AG09309 (cell line): ENCODE measurements at regions not wholly inside any gene's neighbourhood (a gene's known extent, or its start where the extent isn't known, plus 50 kb on each side); places are given as distances from the start of the nearest gene placed in this dataset.

Source experiments
- DNase-seq: peaks from one replicate; pipeline ENCODE4 v3.0.0-alpha.2; 2010; ENCODE audit warnings: low read depth
- H3K4me3 ChIP-seq: 2 replicates; pipeline ENCODE4 v1.5.1; 2011; ENCODE audit warnings: mild to moderate bottlenecking, low read depth, low read length, moderate library complexity; ENCODE audit not compliant: control insufficient read depth
- TF ChIP-seq, protein P1 (sequence below): IDR thresholded peaks from 2 replicates; pipeline ENCODE4 v1.5.1; 2011; ENCODE audit warnings: mild to moderate bottlenecking, low read depth, low read length, inconsistent platforms; ENCODE audit not compliant: insufficient read depth, control insufficient read depth; ENCODE audit errors: missing control alignments

DNA sequence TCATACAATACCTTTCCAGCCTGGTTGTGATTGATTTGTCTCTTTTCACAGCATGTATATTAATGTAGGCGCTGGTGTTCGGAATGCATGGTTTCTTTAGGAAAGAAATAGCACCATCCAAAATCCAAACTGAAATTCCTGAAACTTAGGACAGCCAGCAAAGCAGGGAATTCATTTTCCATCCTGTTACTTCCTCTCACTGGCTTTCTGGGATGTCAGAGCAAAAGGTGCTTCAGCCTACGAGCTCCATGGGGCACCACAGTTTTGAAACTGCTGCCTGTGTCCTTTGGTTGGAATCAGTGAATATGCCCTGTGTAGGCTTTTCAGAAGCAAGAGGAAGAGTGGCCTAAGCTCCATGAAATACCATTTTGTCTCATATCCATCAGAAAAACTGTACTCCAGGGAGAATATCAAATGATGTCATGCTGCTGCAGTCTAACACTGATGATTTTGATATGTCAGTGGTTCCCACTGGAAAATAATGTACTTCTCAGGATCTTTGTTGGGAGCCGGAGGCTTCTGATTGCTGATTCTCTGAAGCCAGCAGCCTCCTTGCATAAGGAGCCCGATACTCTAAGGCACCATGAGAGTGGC, 117.8 kb upstream of the SERP2 start:
- no peak overlapping the region for H3K4me3 ChIP-seq
- no peak for DNase-seq
- TF ChIP-seq, protein P1, sequence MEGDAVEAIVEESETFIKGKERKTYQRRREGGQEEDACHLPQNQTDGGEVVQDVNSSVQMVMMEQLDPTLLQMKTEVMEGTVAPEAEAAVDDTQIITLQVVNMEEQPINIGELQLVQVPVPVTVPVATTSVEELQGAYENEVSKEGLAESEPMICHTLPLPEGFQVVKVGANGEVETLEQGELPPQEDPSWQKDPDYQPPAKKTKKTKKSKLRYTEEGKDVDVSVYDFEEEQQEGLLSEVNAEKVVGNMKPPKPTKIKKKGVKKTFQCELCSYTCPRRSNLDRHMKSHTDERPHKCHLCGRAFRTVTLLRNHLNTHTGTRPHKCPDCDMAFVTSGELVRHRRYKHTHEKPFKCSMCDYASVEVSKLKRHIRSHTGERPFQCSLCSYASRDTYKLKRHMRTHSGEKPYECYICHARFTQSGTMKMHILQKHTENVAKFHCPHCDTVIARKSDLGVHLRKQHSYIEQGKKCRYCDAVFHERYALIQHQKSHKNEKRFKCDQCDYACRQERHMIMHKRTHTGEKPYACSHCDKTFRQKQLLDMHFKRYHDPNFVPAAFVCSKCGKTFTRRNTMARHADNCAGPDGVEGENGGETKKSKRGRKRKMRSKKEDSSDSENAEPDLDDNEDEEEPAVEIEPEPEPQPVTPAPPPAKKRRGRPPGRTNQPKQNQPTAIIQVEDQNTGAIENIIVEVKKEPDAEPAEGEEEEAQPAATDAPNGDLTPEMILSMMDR, result no peak

DNA sequence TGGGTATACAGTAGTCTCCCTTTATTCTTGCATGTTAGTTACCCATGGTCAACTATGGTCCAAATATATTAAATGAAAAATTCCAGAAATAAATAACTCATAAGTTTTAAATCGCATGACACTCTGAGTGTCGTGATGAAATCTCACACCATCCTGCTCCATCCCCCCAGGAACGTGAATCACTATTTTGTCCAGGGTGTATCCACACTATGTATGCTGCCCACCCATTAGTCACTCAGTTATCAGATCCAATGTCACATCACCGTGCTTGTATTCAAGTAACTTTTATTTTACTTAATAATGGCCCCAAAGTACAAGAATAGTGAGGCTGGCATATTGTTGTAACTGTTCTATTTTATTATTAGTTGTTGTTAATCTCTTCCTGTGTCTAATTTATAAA, 115.8 kb upstream of the SERP2 start:
- H3K4me3 ChIP-seq, result no peak overlapping the region
- no peak for DNase-seq
- TF ChIP-seq, protein P1, result no peak

DNA sequence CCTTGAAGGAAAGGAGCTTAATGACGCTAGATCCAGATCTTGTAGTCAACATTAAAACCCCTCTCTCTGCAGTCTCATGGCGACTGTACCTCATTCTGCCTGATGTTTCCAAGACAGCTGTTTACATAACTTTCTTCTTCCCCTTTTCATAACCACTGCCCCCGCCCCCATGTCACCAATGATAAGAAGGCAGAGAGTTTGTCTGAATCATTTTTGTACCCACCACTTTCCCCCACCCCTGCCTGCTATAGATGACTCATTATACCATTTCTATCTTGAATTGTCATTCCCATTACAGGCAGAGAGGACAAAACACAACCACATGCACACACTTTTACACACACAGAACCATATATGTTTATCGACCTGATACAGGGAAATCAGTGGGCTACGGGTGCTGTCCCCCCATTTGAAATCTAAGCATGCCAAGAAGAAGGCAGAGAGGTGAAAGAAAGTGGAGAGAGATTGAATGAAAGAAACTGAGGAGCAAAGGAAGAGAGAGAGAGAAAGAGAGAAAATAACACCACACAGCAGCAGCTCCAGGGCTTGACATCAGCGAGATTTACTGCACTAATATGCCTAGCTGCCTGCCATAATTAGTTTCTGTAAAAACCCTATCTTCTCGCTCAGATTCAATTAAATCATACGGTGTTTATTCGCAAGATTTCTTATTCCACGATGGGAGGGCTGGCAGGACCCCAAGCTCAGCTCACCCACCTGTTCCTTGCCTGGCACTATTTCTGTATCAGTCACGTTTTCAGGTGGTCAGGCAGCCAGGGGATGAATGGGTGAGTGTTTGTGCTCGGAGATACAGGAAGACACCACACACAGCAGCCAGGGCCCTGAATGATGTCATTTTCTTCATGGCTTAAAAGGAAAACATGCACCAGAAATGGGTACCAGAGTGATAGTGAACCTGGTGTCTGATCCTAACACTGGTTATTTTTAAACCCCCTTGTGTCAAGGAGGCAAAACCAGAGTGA, 114.3 kb upstream of the SERP2 start:
- H3K4me3 ChIP-seq, result no peak overlapping the region
- TF ChIP-seq, protein P1, result no peak
- DNase-seq, result no peak

DNA sequence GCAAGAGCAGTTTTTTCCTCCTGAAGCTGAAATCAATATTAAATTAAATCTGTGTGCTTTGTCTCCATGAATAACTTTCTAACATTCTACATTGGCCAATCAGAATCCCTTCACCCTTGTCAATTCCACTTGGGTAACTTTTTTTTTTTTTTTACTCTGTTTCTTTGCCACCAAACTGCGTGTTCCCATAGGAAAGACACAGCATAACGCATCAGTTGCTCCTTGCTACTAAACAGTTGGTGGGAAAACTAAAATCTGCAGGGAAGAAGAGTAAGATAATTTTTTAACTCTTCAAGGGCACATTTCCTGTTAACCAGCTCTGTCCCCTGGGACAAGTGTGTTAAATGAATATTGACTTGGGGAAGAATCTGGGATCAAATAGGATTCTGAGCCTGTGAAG, 113.3 kb upstream of the SERP2 start:
- TF ChIP-seq, protein P1, result no peak
- no peak overlapping the region for H3K4me3 ChIP-seq

DNA sequence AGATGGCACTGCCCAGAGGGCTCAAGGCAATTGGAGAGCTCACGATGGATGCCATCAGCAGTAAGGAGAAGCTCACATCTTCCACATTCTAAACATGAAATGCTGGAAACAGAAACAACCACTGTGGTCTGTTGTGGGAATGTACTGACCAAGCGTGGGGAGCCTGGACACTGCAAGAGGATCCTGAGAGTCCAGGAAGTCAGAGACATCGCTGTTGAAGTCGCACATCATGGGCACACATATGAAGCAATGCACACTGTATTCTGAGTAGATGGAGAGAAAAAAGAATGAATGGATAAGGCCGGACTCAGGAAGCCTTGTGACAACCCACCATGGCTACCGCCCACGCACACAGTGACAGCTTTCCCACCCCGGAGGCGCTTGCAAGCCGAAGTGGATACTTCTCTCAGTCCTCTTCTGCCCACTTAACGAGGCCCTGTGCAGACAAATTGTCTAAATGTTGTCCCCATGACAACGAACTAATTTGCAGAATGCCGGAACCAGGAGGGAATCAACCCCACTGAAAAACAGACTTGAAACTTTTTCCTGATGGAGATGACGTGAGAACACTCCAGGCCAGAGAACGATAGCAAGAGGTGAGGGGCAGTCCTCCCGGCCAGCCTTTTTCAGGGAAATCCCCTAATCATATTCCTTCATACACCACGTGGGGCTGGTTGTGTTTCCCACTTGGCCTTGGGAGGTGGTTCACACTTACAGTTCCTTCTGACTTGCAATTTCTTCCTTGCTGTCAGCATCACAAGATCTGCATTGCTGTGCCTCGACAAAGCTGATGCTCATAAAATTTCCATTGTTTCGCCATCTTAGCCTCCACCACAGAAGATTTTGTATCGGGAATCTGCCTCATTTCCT, 109.6 kb upstream of the SERP2 start:
- no peak overlapping the region for H3K4me3 ChIP-seq
- DNase-seq, result peak; percentile 29
- TF ChIP-seq, protein P1, result no peak

More for the DNA sequence above, 113.3 kb upstream of the SERP2 start:
- DNase-seq, result no peak

DNA sequence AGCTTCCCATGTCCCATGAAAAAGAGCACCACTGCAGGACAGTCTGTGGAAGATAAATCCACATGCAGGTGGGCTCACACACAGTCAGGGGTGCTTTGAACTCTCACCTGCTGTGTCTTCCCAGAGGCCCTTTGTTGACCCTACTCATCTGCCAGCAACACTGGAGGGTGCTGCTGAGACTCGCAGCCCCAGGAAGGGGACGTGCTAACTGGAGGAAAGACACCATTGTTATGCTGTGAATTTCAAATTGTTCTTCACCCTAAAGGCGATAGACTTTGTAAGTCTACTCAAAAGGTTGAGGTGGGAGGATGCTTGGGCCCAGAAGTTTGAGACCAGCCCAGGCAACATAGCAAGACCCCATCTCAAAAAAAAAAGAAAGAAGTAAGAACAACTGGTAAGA, 107.3 kb upstream of the SERP2 start:
- no peak for DNase-seq
- H3K4me3 ChIP-seq, result no peak overlapping the region
- TF ChIP-seq, protein P1, result no peak
